ENCODE measurements at regions not wholly inside any gene's neighbourhood (a gene's known extent, or its start where the extent isn't known, plus 50 kb on each side); places are given as distances from the start of the nearest gene placed in this dataset.

DNA sequence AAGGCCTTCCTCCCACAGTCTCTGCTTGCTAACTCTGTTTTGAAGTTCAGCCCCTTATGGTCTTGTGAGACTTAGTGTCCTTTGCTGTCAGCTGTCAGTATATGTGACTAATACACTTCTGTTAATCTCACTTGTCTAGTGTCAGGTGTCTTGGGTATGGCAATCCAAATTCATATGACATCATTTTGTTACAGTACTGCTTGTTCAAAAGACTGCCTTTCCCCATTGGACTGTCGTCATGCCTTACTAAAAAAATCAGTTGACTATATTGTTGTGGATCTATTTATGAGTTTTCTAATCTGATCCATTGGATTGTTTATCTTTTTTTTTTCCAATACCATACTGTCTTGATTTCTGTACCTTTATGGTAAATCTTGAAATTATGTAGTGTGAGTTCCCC lies 611.4 kb upstream of the HS6ST1 start:
- TF ChIP-seq, protein P1, sequence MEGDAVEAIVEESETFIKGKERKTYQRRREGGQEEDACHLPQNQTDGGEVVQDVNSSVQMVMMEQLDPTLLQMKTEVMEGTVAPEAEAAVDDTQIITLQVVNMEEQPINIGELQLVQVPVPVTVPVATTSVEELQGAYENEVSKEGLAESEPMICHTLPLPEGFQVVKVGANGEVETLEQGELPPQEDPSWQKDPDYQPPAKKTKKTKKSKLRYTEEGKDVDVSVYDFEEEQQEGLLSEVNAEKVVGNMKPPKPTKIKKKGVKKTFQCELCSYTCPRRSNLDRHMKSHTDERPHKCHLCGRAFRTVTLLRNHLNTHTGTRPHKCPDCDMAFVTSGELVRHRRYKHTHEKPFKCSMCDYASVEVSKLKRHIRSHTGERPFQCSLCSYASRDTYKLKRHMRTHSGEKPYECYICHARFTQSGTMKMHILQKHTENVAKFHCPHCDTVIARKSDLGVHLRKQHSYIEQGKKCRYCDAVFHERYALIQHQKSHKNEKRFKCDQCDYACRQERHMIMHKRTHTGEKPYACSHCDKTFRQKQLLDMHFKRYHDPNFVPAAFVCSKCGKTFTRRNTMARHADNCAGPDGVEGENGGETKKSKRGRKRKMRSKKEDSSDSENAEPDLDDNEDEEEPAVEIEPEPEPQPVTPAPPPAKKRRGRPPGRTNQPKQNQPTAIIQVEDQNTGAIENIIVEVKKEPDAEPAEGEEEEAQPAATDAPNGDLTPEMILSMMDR (IDR thresholded peaks at IDR 0.05; ENCODE audit: low read depth, low read length, poor library complexity, severe bottlenecking): no peak
- TF ChIP-seq EZH2phosphoT487 (IDR thresholded peaks at IDR 0.05; ENCODE audit: borderline replicate concordance, low read length): no peak

Data from DOHH2 (cell line).